ENCODE measurements at regions not wholly inside any gene's neighbourhood (a gene's known extent, or its start where the extent isn't known, plus 50 kb on each side); places are given as distances from the start of the nearest gene placed in this dataset.

- Histone ChIP-seq H4K20me1 (ENCODE audit: insufficient read depth, low read length, poor library complexity, severe bottlenecking) (no peaks in the 10 kb centered on the region), H3F3A (ENCODE audit: low read depth) (no peaks in the 10 kb centered on the region), H2AFZ (ENCODE audit: low read length) (no peak overlapping the region), H3K9me3 (ENCODE audit: insufficient read depth, low read depth, low read length) (no peaks in the 10 kb centered on the region), H3K9me2 (replicated peaks; ENCODE audit: low read depth, low read length) (no peaks in the 10 kb centered on the region), H3K9ac (ENCODE audit: low read depth, low read length, poor library complexity, severe bottlenecking) (no peak overlapping the region), H3K79me2 (ENCODE audit: insufficient read depth, low read length) (no peaks in the 10 kb centered on the region), H3K4me2 (ENCODE audit: low read depth, low read length, poor library complexity, severe bottlenecking) (no peak overlapping the region), H3K4me3 (ENCODE audit: low read length, poor library complexity, severe bottlenecking) (no peak overlapping the region), H3K4me1 (ENCODE audit: insufficient read depth, low read length, poor library complexity, severe bottlenecking) (no peaks in the 10 kb centered on the region), H3K27me3 (ENCODE audit: insufficient read depth, low read length, poor library complexity, severe bottlenecking) (no peaks in the 10 kb centered on the region), H3K36me3 (ENCODE audit: insufficient read depth, low read length) (no peaks in the 10 kb centered on the region)
- TF ChIP-seq EZH2phosphoT487 (IDR thresholded peaks at IDR 0.05; ENCODE audit: borderline replicate concordance) (no peak), CTCF (conservative IDR thresholded peaks at IDR 0.05; ENCODE audit: low read length) (no peak)
These were observed 520.2 kb upstream of the GRM3 start for GRCh38 chr7:86123476-86123875.

GRCh38 chr7:86094166-86094669 lies 549.5 kb upstream of the GRM3 start:
- Histone ChIP-seq H3F3A (ENCODE audit: low read depth) (no peaks in the 10 kb centered on the region), H3K79me2 (ENCODE audit: insufficient read depth, low read length) (no peaks in the 10 kb centered on the region), H3K9ac (ENCODE audit: low read depth, low read length, poor library complexity, severe bottlenecking) (no peak overlapping the region), H3K4me1 (ENCODE audit: insufficient read depth, low read length, poor library complexity, severe bottlenecking) (no peaks in the 10 kb centered on the region), H2AFZ (ENCODE audit: low read length) (no peak overlapping the region), H4K20me1 (ENCODE audit: insufficient read depth, low read length, poor library complexity, severe bottlenecking) (no peaks in the 10 kb centered on the region), H3K4me3 (ENCODE audit: low read length, poor library complexity, severe bottlenecking) (no peak overlapping the region), H3K36me3 (ENCODE audit: insufficient read depth, low read length) (no peaks in the 10 kb centered on the region), H3K9me3 (ENCODE audit: insufficient read depth, low read depth, low read length) (no peaks in the 10 kb centered on the region), H3K4me2 (ENCODE audit: low read depth, low read length, poor library complexity, severe bottlenecking) (no peak overlapping the region), H3K27me3 (ENCODE audit: insufficient read depth, low read length, poor library complexity, severe bottlenecking) (no peaks in the 10 kb centered on the region), H3K9me2 (replicated peaks; ENCODE audit: low read depth, low read length) (no peaks in the 10 kb centered on the region)
- TF ChIP-seq EZH2phosphoT487 (IDR thresholded peaks at IDR 0.05; ENCODE audit: borderline replicate concordance) (no peak), CTCF (conservative IDR thresholded peaks at IDR 0.05; ENCODE audit: low read length) (no peak)

GRCh38 chr7:86091369-86091768 lies 552.3 kb upstream of the GRM3 start:
- H3K79me2 ChIP-seq (ENCODE audit: insufficient read depth, low read length): no peaks in the 10 kb centered on the region
- H3F3A ChIP-seq (ENCODE audit: low read depth): no peaks in the 10 kb centered on the region
- H3K4me1 ChIP-seq (ENCODE audit: insufficient read depth, low read length, poor library complexity, severe bottlenecking): no peaks in the 10 kb centered on the region
- no peaks in the 10 kb centered on the region for H4K20me1 ChIP-seq (ENCODE audit: insufficient read depth, low read length, poor library complexity, severe bottlenecking)
- no peaks in the 10 kb centered on the region for H3K27me3 ChIP-seq (ENCODE audit: insufficient read depth, low read length, poor library complexity, severe bottlenecking)
- no peaks in the 10 kb centered on the region for H3K36me3 ChIP-seq (ENCODE audit: insufficient read depth, low read length)
- H3K9ac ChIP-seq (ENCODE audit: low read depth, low read length, poor library complexity, severe bottlenecking): no peak overlapping the region
- H2AFZ ChIP-seq (ENCODE audit: low read length): no peak overlapping the region
- no peak overlapping the region for H3K4me3 ChIP-seq (ENCODE audit: low read length, poor library complexity, severe bottlenecking)
- TF ChIP-seq EZH2phosphoT487 (IDR thresholded peaks at IDR 0.05; ENCODE audit: borderline replicate concordance): no peak
- no peak for TF ChIP-seq CTCF (conservative IDR thresholded peaks at IDR 0.05; ENCODE audit: low read length)
- H3K9me3 ChIP-seq (ENCODE audit: insufficient read depth, low read depth, low read length): no peaks in the 10 kb centered on the region
- no peaks in the 10 kb centered on the region for H3K9me2 ChIP-seq (replicated peaks; ENCODE audit: low read depth, low read length)
- no peak overlapping the region for H3K4me2 ChIP-seq (ENCODE audit: low read depth, low read length, poor library complexity, severe bottlenecking)

All from Loucy (cell line).